Keratinocyte (primary cell): ENCODE measurements at regions not wholly inside any gene's neighbourhood (a gene's known extent, or its start where the extent isn't known, plus 50 kb on each side); places are given as distances from the start of the nearest gene placed in this dataset.

ENCODE experiments used
- DNase-seq: peaks from one replicate; pipeline ENCODE4 v3.0.0-alpha.2; 2011; ENCODE audit warnings: low read depth, missing footprints, low spot score
- FAIRE-seq: peaks from 2 replicates; lab custom pipeline; 2011; peaks lifted over from hg19 to GRCh38; lab: Jason Lieb, UNC
- H2AFZ ChIP-seq: 2 replicates; pipeline ENCODE4 v1.6.0; 2012; ENCODE audit warnings: low read length, control low read depth, inconsistent platforms; ENCODE audit not compliant: control insufficient read depth
- H3K27ac ChIP-seq: 2 replicates; pipeline ENCODE4 v1.5.1; 2011; ENCODE audit warnings: low read length; ENCODE audit not compliant: control insufficient read depth, insufficient read depth
- H3K27me3 ChIP-seq: 3 replicates; pipeline ENCODE4 v1.6.0; 2011; ENCODE audit warnings: low read length; ENCODE audit not compliant: control insufficient read depth, insufficient read depth; ENCODE audit errors: extremely low read depth
- H3K36me3 ChIP-seq, 2 experiments: 2 replicates in 1 of 2; 3 replicates in 1 of 2; pipeline ENCODE4 v1.5.1; 2011; ENCODE audit warnings: low read length in 2 of 2, mild to moderate bottlenecking in 1 of 2; ENCODE audit not compliant: control insufficient read depth in 2 of 2, insufficient read depth in 2 of 2; ENCODE audit errors: extremely low read depth in 1 of 2
- H3K4me1 ChIP-seq: 3 replicates; pipeline ENCODE4 v1.5.1; 2011; ENCODE audit warnings: low read length; ENCODE audit not compliant: control insufficient read depth, insufficient read depth; ENCODE audit errors: extremely low read depth
- H3K4me2 ChIP-seq: 3 replicates; pipeline ENCODE4 v1.6.0; 2011; ENCODE audit warnings: low read depth, low read length; ENCODE audit not compliant: control insufficient read depth, insufficient read depth; ENCODE audit errors: extremely low read depth
- H3K4me3 ChIP-seq, 3 experiments: fragments of 200-600 bp in 1 of 3; sonication (generic) in 1 of 3; 2 replicates in 2 of 3; 3 replicates in 1 of 3; pipeline ENCODE4 v1.5.1; 2011 to 2016; ENCODE audit warnings: low read length in 3 of 3, mild to moderate bottlenecking in 3 of 3, control low read depth in 2 of 3, inconsistent platforms in 1 of 3, low read depth in 1 of 3, mixed read lengths in 1 of 3, mixed run types in 1 of 3, moderate library complexity in 1 of 3; ENCODE audit not compliant: control insufficient read depth in 2 of 3, insufficient read depth in 2 of 3; ENCODE audit errors: extremely low read depth in 1 of 3
- H3K79me2 ChIP-seq: 2 replicates; pipeline ENCODE4 v1.6.0; 2012; ENCODE audit warnings: low read length; ENCODE audit not compliant: control insufficient read depth, insufficient read depth
- H3K9ac ChIP-seq: 3 replicates; pipeline ENCODE4 v1.6.0; 2011; ENCODE audit warnings: low read length; ENCODE audit not compliant: control insufficient read depth, insufficient read depth; ENCODE audit errors: extremely low read depth
- H3K9me1 ChIP-seq: 3 replicates; pipeline ENCODE4 v1.6.0; 2011; ENCODE audit warnings: low read length; ENCODE audit not compliant: control insufficient read depth, insufficient read depth; ENCODE audit errors: extremely low read depth
- H3K9me3 ChIP-seq: 2 replicates; pipeline ENCODE4 v1.5.1; 2012; ENCODE audit warnings: low read depth, low read length; ENCODE audit not compliant: control insufficient read depth
- H4K20me1 ChIP-seq: 3 replicates; pipeline ENCODE4 v1.6.0; 2011; ENCODE audit warnings: low read length; ENCODE audit not compliant: control insufficient read depth, insufficient read depth; ENCODE audit errors: extremely low read depth
- EZH2 ChIP-seq: IDR thresholded peaks from one replicate; pipeline ENCODE4 v1.6.1; 2012; ENCODE audit warnings: inconsistent platforms, mild to moderate bottlenecking, low read length, moderate library complexity
- dilution Hi-C: fragments of 300-500 bp; cut with MboI; formaldehyde crosslinking; loops from one replicate; pipeline ENCODE4 v1.7.0; 2020; ENCODE audit warnings: low sequenced_read_pairs; ENCODE audit not compliant: extremely low pct_ligation_motif_present
- TF ChIP-seq, protein P1 (sequence below), 3 experiments: IDR thresholded peaks in 1 of 3; conservative IDR thresholded peaks in 1 of 3; optimal IDR thresholded peaks in 1 of 3; 2 replicates in 2 of 3; 3 replicates in 1 of 3; pipeline versions ENCODE3 to v1.5.1; 2011; ENCODE audit warnings: low read length in 3 of 3, mild to moderate bottlenecking in 3 of 3, moderate library complexity in 2 of 3, control low read depth in 1 of 3, inconsistent platforms in 1 of 3; ENCODE audit not compliant: insufficient read depth in 2 of 3; ENCODE audit errors: extremely low read depth in 1 of 3

DNA sequence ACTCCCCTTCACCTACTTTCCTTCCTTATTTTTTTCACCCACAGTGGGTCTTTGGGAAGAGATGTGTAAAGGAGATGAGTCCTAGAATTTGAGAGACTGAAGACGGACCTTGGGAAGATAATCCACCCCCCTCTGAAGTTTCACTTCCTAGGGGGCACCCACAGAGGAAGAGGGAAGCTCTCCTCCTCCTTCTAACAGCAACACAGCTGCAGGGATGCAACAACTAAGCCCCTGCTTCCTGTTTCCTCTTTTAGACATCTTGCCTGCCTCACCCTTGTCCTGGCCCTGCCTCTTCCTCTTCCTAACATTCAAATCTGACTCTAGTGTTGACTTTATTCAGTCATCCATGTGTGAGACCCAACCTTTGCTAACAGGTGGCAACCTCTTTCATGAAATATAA is 424.6 kb downstream of the BUD13 start:
- FAIRE-seq (no peak), DNase-seq (no peak)
- H3K36me3 ChIP-seq: no peaks in the 10 kb centered on the region
- peaks cover 12% of the 10 kb centered on the region for H3K4me1 ChIP-seq
- H3K79me2 ChIP-seq: no peaks in the 10 kb centered on the region
- H3K27ac ChIP-seq: no peak overlapping the region
- H3K9me1 ChIP-seq: peaks cover 3% of the 10 kb centered on the region
- no peak overlapping the region for H3K4me2 ChIP-seq
- no peak overlapping the region for H3K9ac ChIP-seq
- no peak overlapping the region for H2AFZ ChIP-seq
- TF ChIP-seq EZH2: no peak
- TF ChIP-seq, protein P1, sequence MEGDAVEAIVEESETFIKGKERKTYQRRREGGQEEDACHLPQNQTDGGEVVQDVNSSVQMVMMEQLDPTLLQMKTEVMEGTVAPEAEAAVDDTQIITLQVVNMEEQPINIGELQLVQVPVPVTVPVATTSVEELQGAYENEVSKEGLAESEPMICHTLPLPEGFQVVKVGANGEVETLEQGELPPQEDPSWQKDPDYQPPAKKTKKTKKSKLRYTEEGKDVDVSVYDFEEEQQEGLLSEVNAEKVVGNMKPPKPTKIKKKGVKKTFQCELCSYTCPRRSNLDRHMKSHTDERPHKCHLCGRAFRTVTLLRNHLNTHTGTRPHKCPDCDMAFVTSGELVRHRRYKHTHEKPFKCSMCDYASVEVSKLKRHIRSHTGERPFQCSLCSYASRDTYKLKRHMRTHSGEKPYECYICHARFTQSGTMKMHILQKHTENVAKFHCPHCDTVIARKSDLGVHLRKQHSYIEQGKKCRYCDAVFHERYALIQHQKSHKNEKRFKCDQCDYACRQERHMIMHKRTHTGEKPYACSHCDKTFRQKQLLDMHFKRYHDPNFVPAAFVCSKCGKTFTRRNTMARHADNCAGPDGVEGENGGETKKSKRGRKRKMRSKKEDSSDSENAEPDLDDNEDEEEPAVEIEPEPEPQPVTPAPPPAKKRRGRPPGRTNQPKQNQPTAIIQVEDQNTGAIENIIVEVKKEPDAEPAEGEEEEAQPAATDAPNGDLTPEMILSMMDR (optimal IDR thresholded peaks at IDR 0.05 in 1 of 3, IDR thresholded peaks at IDR 0.05 in 1 of 3, conservative IDR thresholded peaks at IDR 0.05 in 1 of 3; ENCODE audit: extremely low read depth in 1 of 3, insufficient read depth in 2 of 3, low read length in 3 of 3): no peak
- H3K27me3 ChIP-seq: peaks cover 16% of the 10 kb centered on the region
- no peak overlapping the region for H3K4me3 ChIP-seq
- H4K20me1 ChIP-seq: no peaks in the 10 kb centered on the region
- dilution Hi-C loops: no loop called here
- H3K9me3 ChIP-seq: no peaks in the 10 kb centered on the region

DNA sequence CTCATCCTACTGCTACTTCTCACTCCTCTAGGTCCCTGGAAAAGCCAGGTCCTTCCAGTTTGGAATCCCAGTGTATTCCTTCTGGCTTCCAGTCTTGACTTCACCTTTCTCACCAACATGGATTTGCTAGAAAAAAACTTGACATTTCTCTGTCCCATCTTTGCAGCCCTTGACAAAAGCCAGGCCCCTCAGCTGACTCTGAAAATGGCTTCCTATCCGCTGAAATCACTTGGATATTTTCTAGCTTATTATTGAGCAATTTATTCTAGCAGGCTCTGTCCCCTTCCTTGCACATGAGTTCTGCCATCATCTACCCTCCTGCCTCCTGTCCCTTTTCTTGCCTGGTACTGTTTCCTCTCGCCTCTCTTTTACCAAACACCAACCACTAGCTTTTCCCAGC is 427.2 kb downstream of the BUD13 start:
- no peaks in the 10 kb centered on the region for H3K4me1 ChIP-seq
- FAIRE-seq (no peak), DNase-seq (no peak)
- no peak overlapping the region for H3K27ac ChIP-seq
- no peaks in the 10 kb centered on the region for H4K20me1 ChIP-seq
- H3K4me3 ChIP-seq: no peak overlapping the region
- H3K27me3 ChIP-seq: peaks cover 16% of the 10 kb centered on the region
- dilution Hi-C loops: no loop called here
- H3K36me3 ChIP-seq: no peaks in the 10 kb centered on the region
- no peaks in the 10 kb centered on the region for H3K9me3 ChIP-seq
- no peak overlapping the region for H3K4me2 ChIP-seq
- no peak overlapping the region for H2AFZ ChIP-seq
- H3K9ac ChIP-seq: no peak overlapping the region
- no peaks in the 10 kb centered on the region for H3K79me2 ChIP-seq
- TF ChIP-seq, protein P1 (optimal IDR thresholded peaks at IDR 0.05 in 1 of 3, IDR thresholded peaks at IDR 0.05 in 1 of 3, conservative IDR thresholded peaks at IDR 0.05 in 1 of 3; ENCODE audit: extremely low read depth in 1 of 3, insufficient read depth in 2 of 3, low read length in 3 of 3): no peak
- TF ChIP-seq EZH2: no peak
- H3K9me1 ChIP-seq: no peaks in the 10 kb centered on the region
